NCI-H2227 (cell line): ENCODE measurements at regions not wholly inside any gene's neighbourhood (a gene's known extent, or its start where the extent isn't known, plus 50 kb on each side); places are given as distances from the start of the nearest gene placed in this dataset.

Experiments
- DNase-seq: peaks from one replicate; lab custom pipeline; 2025; ENCODE audit not compliant: unreplicated experiment; lab: John Stamatoyannopoulos, UW

GRCh38 chr1:38128511-38128910 is 81.9 kb upstream of the POU3F1 start:
- DNase-seq: no peak

GRCh38 chr1:38127428-38127827 is 80.8 kb upstream of the POU3F1 start:
- no peak for DNase-seq

GRCh38 chr1:38126970-38127369 is 80.4 kb upstream of the POU3F1 start:
- DNase-seq: no peak

- no peak for DNase-seq
Measured at GRCh38 chr1:38125837-38126520, 79.4 kb upstream of the POU3F1 start.

- no peak for DNase-seq
Measured at GRCh38 chr1:38125016-38125415, 78.4 kb upstream of the POU3F1 start.

GRCh38 chr1:38123356-38124135 is 77.0 kb upstream of the POU3F1 start:
- no peak for DNase-seq

- no peak for DNase-seq
Measured at GRCh38 chr1:38121231-38121680, 74.7 kb upstream of the POU3F1 start.

- DNase-seq: no peak
Measured at GRCh38 chr1:38120552-38121230, 74.1 kb upstream of the POU3F1 start.

GRCh38 chr1:38118976-38119375 is 72.4 kb upstream of the POU3F1 start:
- no peak for DNase-seq

- no peak for DNase-seq
Measured at GRCh38 chr1:38117444-38117887, 70.9 kb upstream of the POU3F1 start.

- no peak for DNase-seq
Measured at GRCh38 chr1:38115682-38116202, 69.1 kb upstream of the POU3F1 start.

- no peak for DNase-seq
Measured at GRCh38 chr1:38115226-38115625, 68.6 kb upstream of the POU3F1 start.

- DNase-seq: no peak
Measured at GRCh38 chr1:38114241-38115026, 67.8 kb upstream of the POU3F1 start.

GRCh38 chr1:38113159-38113666 is 66.6 kb upstream of the POU3F1 start:
- no peak for DNase-seq

- no peak for DNase-seq
Measured at GRCh38 chr1:38111589-38111988, 65.0 kb upstream of the POU3F1 start.

GRCh38 chr1:38105267-38105666 is 58.7 kb upstream of the POU3F1 start:
- DNase-seq: no peak

- no peak for DNase-seq
Measured at GRCh38 chr1:38102636-38103035, 56.0 kb upstream of the POU3F1 start.

GRCh38 chr1:38101037-38101785 is 54.6 kb upstream of the POU3F1 start:
- no peak for DNase-seq

- DNase-seq: no peak
Measured at GRCh38 chr1:38098101-38098847, 51.7 kb upstream of the POU3F1 start.
